WI38 (cell line): ENCODE measurements at regions not wholly inside any gene's neighbourhood (a gene's known extent, or its start where the extent isn't known, plus 50 kb on each side); places are given as distances from the start of the nearest gene placed in this dataset.

ENCODE experiments used
- H3K4me3 ChIP-seq: 2 replicates; pipeline ENCODE4 v1.5.1; 2011; ENCODE audit warnings: low read depth, mild to moderate bottlenecking, control low read depth, low read length
- TF ChIP-seq, protein P1 (sequence below): IDR thresholded peaks from 2 replicates; pipeline ENCODE4 v1.5.1; 2012; ENCODE audit warnings: low read depth, mild to moderate bottlenecking, control low read depth, low read length

DNA sequence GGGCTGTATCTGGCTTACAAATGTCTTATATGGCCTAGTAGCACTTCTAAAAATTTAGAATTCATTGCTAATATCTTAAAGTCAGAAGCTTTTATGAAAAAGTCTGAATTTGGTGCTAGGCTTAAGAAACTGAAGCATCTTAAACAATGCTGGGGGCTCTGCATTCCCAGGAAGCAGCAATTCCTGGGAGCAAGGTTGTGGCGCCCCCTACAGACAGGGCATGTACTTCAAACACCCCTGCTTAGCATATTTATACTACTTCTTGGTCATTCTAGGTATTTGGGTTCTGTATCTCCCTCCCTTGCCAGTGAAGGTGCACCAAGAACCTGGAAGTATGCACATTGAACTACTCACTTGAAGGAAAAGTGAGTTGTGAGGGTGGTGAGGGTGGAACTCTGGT is 64.6 kb upstream of the GRIA1 start:
- TF ChIP-seq, protein P1, sequence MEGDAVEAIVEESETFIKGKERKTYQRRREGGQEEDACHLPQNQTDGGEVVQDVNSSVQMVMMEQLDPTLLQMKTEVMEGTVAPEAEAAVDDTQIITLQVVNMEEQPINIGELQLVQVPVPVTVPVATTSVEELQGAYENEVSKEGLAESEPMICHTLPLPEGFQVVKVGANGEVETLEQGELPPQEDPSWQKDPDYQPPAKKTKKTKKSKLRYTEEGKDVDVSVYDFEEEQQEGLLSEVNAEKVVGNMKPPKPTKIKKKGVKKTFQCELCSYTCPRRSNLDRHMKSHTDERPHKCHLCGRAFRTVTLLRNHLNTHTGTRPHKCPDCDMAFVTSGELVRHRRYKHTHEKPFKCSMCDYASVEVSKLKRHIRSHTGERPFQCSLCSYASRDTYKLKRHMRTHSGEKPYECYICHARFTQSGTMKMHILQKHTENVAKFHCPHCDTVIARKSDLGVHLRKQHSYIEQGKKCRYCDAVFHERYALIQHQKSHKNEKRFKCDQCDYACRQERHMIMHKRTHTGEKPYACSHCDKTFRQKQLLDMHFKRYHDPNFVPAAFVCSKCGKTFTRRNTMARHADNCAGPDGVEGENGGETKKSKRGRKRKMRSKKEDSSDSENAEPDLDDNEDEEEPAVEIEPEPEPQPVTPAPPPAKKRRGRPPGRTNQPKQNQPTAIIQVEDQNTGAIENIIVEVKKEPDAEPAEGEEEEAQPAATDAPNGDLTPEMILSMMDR: no peak
- H3K4me3 ChIP-seq: no peak overlapping the region

DNA sequence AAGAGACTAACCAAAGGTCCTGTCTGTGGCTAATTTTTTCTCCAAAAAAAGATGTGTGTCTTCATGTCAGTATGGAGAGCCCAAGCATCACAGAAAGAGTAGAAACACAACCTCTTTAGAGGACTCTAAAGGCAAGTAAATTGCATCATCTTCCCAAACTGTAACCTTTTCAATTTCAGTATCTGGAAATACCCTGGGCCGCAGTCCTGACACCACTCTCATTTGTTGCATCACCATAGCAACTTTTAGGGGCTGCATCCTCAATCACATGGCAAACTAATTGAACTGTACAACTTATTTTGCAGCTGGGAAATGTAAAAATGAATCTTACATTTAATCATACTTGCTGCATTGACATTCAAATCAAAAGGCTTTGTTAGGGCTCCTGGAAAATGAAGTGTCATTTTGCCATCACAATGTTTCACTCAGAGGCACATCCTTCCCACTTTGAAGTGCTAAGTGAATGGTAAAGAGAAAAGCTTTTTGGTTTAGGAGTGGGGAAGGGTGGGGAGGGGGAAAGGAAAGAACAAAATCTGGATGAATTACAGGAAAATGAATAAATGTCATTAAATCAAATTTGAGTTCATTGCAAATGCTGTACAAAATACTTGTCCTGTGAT is 60.6 kb upstream of the GRIA1 start:
- no peak overlapping the region for H3K4me3 ChIP-seq
- TF ChIP-seq, protein P1: no peak

DNA sequence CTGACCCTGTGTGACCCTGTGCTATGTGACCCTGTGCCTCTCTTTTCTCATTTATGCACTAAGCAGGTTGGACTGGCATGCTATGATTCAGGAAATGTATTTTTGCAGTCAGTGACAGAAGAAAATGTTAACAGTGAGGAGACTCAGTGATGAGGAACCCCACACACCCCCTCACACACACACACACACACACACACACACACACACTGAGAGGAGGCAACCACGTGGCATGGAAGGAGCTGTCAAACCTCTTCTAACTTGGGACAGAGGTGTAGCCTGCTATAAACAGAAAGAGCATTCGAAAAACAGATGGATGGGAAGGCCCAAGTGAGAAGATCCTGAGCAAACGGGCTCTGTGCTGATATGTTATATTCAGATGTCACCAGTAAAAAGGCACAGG is 57.9 kb upstream of the GRIA1 start:
- no peak overlapping the region for H3K4me3 ChIP-seq
- TF ChIP-seq, protein P1: no peak

DNA sequence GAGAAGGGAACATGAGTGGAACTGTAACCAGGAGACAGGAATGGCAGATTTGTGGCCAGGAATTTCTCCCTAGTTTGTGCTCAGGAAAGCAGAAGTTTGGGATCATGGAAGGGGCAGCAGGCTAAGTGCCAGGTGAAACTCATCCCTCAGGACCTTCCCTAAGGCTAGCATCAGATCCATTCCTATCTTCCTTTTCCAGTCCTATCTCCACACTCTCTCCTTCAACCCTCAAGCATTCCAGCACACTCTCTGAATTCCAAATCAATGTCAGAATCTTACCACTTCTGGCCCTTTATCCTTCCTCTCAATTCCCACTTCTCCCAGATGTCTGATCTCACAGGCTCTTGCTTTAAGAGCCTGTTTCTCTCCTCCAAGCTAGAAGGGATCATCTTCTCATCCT is 53.2 kb upstream of the GRIA1 start:
- TF ChIP-seq, protein P1: no peak
- H3K4me3 ChIP-seq: no peak overlapping the region

DNA sequence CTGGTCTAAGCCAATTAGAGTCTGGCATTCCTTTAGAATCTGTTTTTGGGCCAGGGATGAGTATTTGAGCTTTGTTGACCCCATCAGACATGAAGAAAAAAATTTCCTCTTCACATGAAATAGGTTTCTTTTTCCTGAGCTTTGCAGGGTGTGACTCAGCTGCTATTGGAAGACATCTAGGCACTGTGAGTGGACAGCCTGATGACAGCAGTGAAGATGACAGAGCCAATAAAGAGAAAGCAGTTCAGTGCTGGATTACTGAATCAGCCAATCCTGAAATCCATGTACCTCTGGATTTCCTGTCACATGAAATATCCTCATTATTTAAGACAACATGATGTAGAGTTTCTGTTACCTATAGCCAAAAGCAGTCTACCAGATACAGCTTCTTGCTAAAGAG is 51.3 kb upstream of the GRIA1 start:
- TF ChIP-seq, protein P1: no peak
- H3K4me3 ChIP-seq: no peak overlapping the region
